GM13977 (cell line): ENCODE measurements at regions not wholly inside any gene's neighbourhood (a gene's known extent, or its start where the extent isn't known, plus 50 kb on each side); places are given as distances from the start of the nearest gene placed in this dataset.

ENCODE experiments used
- DNase-seq: peaks from one replicate; pipeline ENCODE4 v3.0.0; 2012; ENCODE audit warnings: low spot score
- CTCF ChIP-seq: IDR thresholded peaks from 2 replicates; pipeline ENCODE4 v1.5.1; 2012; ENCODE audit warnings: mild to moderate bottlenecking, control low read depth; ENCODE audit not compliant: insufficient read depth; ENCODE audit errors: extremely low read depth, missing control alignments
- in situ Hi-C: fragments of 300-500 bp; cut with MboI; formaldehyde crosslinking; loops from one replicate; pipeline ENCODE4 v1.12.0; 2022; ENCODE audit warnings: low sequenced_read_pairs, low pct_unique_long_range_greater_than_20kb, mixed read lengths, inconsistent platforms; ENCODE audit not compliant: unreplicated experiment

- no peak for TF ChIP-seq CTCF
- in situ Hi-C loops = no loop called here
- DNase-seq = no peak
These were observed 204.6 kb downstream of the PTBP2 start for GRCh38 chr1:96926176-96926575.

- DNase-seq = no peak
- no peak for TF ChIP-seq CTCF
- in situ Hi-C loops = no loop called here
These were observed 205.5 kb downstream of the PTBP2 start for GRCh38 chr1:96927125-96927524.

- in situ Hi-C loops = no loop called here
- TF ChIP-seq CTCF = no peak
- DNase-seq = no peak
These were observed 209.6 kb downstream of the PTBP2 start for GRCh38 chr1:96931136-96931535.

- in situ Hi-C loops = no loop called here
- no peak for TF ChIP-seq CTCF
- DNase-seq = no peak
These were observed 212.7 kb downstream of the PTBP2 start for GRCh38 chr1:96934282-96934681.

GRCh38 chr1:96944432-96945092, 223.0 kb downstream of the PTBP2 start:
- in situ Hi-C loops = no loop called here
- no peak for TF ChIP-seq CTCF
- DNase-seq = no peak

- TF ChIP-seq CTCF = no peak
- in situ Hi-C loops = no loop called here
- no peak for DNase-seq
These were observed 224.0 kb downstream of the PTBP2 start for GRCh38 chr1:96945509-96946084.
